ENCODE measurements at regions not wholly inside any gene's neighbourhood (a gene's known extent, or its start where the extent isn't known, plus 50 kb on each side); places are given as distances from the start of the nearest gene placed in this dataset.
"Not testable (repeated sequence)": the region's sequence is repeated elsewhere in the genome, so short reads cannot be mapped to it uniquely, and the experiment has no call there.

DNA sequence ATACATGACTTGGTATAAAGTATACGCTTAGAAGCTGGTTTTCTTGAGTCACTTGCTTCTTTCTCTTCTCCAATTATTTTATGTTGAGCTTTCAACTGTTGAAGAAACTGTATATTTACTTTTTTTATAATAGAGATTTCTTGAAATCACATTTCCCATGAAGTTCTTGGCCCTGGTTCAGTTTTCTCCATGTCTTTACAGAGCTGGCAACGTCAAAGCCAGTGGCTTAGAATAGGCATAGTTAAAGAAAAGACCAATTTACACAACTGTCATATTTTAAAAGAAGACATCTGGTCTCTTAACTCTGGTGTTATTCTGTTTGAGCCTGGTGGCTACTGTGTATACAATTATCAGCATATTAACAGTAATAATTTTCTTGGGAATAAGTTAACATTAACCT, 1249.3 kb downstream of the CDH12 start:
- DNase-seq (ENCODE audit: low spot score) = no peak

- DNase-seq (ENCODE audit: low spot score) = no peak
These were observed 1258.6 kb downstream of the CDH12 start for GRCh38 chr5:21594566-21594965.

DNA sequence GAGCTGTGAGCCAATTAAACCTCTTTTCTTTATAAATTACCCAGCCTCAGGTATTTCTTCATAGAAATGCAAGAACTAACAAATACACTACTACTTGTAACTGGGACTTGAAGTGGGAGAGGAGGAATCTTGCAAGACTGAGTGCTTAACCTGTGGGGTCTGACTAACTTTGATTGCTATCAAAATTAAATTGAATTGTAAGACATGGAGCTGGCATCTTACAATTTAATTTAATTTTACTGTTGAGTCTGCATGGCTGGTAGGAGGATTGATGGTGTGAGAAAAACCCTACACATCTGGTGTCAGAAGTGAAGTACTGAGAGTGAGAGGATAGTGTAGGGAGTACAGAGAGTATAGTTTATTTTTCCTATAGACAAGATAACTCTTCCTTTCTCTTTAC, 1259.9 kb downstream of the CDH12 start:
- DNase-seq (ENCODE audit: low spot score) = no peak

DNA sequence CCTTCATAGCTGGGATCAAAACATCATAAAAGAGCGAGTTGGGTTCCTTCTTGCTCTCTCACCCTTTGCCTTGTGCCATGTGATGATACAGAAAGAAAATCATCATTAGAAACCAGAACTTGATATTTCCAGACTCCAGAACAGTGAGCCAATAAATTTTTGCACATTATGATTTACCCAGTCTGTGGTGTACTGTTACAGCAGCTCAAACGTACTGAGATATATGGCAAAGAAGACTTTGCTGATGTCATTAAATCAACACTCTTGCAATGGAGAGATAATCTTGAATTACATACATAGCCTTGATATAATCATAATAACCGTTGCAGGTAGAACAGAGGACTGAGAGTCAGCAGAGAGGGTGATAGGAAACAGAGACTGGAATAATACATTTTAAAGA, 1271.6 kb downstream of the CDH12 start:
- no peak for DNase-seq (ENCODE audit: low spot score)

GRCh38 chr5:21574961-21575360, 1278.2 kb downstream of the CDH12 start:
- DNase-seq (ENCODE audit: low spot score) = no peak

- no peak for DNase-seq (ENCODE audit: low spot score)
These were observed 1278.7 kb downstream of the CDH12 start for GRCh38 chr5:21574438-21574837.

GRCh38 chr5:21573416-21574314, 1279.5 kb downstream of the CDH12 start:
- no peak for DNase-seq (ENCODE audit: low spot score)

DNA sequence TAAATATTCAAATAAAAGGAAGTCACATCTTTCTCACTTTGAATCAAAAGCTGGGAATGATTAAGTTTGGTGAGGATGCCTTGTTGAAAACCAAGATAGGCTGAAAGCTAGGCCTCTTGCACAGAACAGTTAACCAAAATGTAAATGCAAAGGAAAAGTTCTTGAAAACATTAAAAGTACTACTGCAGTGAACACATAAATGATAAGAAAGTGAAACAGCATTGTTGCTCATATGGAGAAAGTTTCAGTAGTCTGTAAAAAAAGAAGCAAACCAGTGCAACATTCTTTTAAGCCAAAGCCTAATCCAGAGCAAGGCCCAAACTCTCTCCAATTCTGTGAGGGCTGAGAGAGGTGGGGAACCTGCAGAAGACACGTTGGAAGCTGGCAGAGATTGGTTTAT, 1281.9 kb downstream of the CDH12 start:
- DNase-seq (ENCODE audit: low spot score) = not testable (repeated sequence)

GRCh38 chr5:21559109-21559508, 1294.0 kb downstream of the CDH12 start:
- DNase-seq (ENCODE audit: low spot score) = not testable (repeated sequence)

- not testable (repeated sequence) for DNase-seq (ENCODE audit: low spot score)
These were observed 1300.9 kb downstream of the CDH12 start for GRCh38 chr5:21552263-21552662.

DNA sequence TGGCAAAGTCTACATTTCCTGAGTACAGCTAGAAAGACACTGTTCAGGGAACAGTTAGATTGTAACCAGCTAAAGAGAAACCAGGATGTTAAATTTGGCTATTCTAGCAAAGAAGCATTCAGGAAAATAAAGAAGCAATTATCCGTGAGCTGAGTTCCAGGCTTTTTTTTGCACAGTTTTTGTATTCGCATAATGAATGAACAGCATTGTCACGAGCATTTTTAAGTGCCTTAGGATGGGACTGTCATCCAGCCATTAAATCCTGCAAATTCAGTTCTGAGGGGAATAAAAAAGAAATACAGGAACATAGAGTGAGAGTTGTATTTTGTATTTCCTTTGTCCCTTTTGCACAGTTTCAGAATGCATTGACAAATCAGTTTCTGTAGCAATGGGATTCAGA, 1302.2 kb downstream of the CDH12 start:
- not testable (repeated sequence) for DNase-seq (ENCODE audit: low spot score)

GRCh38 chr5:21547656-21548055, 1305.5 kb downstream of the CDH12 start:
- not testable (repeated sequence) for DNase-seq (ENCODE audit: low spot score)

GRCh38 chr5:21535114-21535513, 1318.0 kb downstream of the CDH12 start:
- DNase-seq (ENCODE audit: low spot score) = not testable (repeated sequence)

GRCh38 chr5:21521157-21521556, 1332.0 kb downstream of the CDH12 start:
- not testable (repeated sequence) for DNase-seq (ENCODE audit: low spot score)

GRCh38 chr5:21496926-21497325, 1356.2 kb downstream of the CDH12 start:
- DNase-seq (ENCODE audit: low spot score) = not testable (repeated sequence)

GRCh38 chr5:21496056-21496455, 1357.1 kb downstream of the CDH12 start:
- DNase-seq (ENCODE audit: low spot score) = not testable (repeated sequence)

GRCh38 chr5:21495235-21495634, 1357.9 kb downstream of the CDH12 start:
- DNase-seq (ENCODE audit: low spot score) = not testable (repeated sequence)

DNA sequence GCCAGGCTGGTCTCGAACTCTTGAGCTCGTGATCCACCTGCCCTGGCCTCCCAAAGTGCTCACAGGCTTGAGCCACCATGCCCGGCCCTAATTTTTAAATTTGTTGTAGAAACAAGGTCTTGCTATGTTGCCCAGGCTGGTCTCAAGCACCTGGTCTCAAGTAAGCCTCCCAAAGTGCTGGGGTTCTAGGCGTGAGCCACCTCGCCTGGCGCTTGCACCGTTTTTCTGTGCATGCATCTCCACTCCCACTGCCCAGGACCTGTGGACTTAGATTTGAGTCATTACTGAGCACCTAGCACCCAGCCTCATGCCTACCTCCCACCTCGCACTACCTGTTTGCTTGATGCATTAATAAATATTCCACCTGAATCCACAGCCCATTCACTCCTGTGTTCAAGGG, 1359.1 kb downstream of the CDH12 start:
- not testable (repeated sequence) for DNase-seq (ENCODE audit: low spot score)

GRCh38 chr5:21491182-21491581, 1362.0 kb downstream of the CDH12 start:
- not testable (repeated sequence) for DNase-seq (ENCODE audit: low spot score)

DNA sequence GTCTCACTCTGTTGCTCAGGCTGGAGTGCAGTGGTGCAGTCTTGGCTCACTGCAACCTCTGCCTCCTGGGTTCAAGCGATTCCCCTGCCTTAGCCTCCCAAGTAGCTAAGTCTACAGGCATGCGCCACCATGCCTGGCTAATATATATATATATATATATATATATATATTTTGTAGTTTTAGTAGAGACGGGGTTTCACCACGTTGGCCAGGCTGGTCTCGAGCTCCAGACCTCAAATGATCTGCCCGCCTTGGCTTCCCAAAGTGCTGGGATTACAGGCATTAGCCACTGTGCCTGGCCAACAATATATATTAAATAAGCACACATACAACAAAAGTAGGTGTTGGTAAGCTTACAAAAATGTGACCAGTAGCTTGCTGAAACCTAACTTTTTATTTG, 1364.3 kb downstream of the CDH12 start:
- DNase-seq (ENCODE audit: low spot score) = not testable (repeated sequence)

DNA sequence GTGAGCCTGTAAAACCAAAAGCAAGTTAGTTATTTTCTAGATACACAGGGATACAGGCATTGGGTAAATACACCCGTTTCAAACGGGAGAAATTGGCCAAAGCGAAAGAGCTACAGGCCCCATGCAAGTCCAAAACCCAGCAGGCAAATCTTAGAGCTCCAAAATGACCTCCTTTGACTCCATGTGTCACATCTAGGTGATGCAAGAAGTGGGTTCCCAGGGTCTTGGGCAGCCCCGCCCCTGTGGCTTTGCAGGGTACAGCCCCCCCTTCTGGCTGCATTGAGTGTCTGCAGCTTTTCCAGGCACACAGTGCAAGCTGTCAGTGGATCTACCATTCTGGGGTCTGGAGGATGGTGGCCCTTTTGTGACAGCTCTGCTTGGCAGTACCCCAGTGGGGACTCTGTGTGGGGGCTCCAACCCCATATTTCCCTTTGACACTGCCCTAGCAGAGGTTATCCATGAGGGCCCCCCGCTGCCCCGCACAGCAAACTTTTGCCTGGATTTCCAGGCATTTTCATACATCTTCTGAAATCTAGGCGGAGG, 1367.6 kb downstream of the CDH12 start:
- DNase-seq (ENCODE audit: low spot score) = not testable (repeated sequence)

DNA sequence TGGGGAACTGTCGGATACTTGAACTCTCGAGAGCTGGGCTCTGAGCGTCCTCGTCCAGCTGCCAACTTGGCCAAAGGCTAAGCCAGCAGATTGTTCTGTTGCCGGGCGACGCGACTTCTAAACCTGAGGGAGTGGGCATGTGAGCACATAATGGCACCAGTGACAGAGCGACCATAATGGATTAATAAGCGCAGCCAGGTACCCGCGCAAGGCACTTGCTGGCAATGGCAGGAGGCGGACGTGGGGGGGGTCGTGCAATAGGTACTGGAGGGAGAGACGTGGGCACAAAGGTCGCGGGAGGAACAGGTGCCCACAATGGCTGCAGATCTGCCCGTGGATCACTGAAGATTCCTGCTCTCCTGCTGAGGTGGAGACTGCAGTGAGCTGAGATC, 1368.7 kb downstream of the CDH12 start:
- DNase-seq (ENCODE audit: low spot score) = not testable (repeated sequence)

DNA sequence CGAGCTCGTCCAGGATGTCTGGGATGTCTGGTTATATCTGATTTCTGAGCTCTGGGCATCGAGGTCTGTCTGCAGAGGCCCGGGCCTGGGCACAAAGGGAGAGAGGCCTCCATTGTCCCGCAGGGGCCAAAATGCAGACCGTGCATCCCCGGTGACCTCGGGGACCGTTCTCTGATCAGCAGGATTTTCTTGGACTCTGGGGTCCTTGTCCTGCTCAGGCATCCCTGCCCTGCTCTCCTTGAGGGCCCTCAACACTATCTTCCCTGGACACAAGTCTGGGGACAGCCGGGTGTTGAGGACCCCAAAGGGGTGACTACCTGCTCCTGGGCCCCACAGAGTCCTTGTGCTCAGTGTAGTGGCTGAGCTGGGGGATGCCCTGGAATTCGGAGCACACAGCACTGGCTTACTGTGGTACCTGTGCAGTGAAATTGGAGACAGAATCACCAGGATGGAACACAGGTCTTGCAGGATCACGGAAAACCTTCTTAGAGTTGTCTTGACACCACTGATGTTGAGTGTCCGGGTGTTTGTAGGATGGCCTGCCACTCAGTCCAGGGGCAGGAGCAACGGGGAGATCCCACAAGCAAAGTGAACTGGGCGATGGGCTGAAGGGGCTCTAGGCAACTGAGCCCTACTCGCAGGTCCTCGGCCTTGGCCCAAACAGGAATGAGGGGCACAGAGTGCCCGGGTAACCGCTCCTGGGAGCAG, 1369.2 kb downstream of the CDH12 start:
- not testable (repeated sequence) for DNase-seq (ENCODE audit: low spot score)

Measured in AG20443 (cell line).